ENCODE measurements at regions not wholly inside any gene's neighbourhood (a gene's known extent, or its start where the extent isn't known, plus 50 kb on each side); places are given as distances from the start of the nearest gene placed in this dataset.
"Not testable (repeated sequence)": the region's sequence is repeated elsewhere in the genome, so short reads cannot be mapped to it uniquely, and the experiment has no call there.

DNA sequence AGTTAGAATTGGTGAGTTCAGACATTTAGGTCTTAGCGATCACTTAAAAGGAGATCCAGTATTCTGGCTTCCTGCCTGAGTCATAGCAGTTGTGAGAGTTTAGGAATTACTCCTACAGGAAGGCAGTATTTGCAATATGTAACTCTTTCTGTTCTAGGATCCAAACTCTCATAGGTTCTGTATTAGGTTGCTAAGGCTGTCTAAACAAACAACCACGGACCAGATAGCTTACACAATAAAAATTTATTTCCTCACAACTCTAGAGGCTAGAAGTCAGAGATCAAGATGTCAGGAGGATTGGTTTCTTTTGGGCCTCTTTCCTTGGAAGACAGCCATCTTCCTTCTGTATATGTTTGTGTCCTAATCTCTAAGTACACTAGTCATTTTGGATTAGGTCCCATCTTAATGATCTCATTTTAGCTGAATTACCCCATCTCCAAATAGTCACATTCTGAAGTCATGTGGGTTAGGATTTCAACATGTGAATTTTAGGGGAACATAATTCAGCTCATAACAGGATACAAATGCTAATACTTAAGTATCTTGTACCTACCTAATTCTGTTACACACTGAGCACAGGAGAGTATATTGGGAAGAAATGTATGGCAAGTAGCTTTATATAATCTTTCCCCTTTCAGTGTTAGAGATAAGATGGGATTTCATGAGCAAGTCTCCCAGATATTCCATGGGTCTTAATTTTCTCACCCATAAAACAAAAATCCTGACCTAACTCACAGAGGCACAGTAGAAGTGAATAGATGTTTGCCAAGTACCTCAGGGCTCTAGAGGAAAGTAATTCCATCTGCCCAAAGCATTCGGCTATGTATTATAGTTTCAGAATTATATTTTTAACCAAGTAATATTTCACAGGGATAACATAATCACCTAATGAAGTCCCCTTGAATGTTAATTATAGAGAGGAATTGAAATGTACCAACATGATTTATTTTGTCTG, 144.4 kb downstream of the PTBP2 start:
- Mint-ChIP-seq H3K27me3 (peaks cover 18 to 23% of the 10 kb centered on the region in 2 donors), H3K9me3 (peaks cover 0 to 1% of the 10 kb centered on the region in 2 donors), H3K4me1 (ENCODE audit: low read depth in 2 of 2) (no peaks in the 10 kb centered on the region), H3K27ac (no peak overlapping the region), H3K4me3 (no peak overlapping the region), H3K36me3 (ENCODE audit: insufficient read depth) (no peaks in the 10 kb centered on the region)
- no peak for ATAC-seq (replicated peaks)
- DNase-seq: no peak

DNA sequence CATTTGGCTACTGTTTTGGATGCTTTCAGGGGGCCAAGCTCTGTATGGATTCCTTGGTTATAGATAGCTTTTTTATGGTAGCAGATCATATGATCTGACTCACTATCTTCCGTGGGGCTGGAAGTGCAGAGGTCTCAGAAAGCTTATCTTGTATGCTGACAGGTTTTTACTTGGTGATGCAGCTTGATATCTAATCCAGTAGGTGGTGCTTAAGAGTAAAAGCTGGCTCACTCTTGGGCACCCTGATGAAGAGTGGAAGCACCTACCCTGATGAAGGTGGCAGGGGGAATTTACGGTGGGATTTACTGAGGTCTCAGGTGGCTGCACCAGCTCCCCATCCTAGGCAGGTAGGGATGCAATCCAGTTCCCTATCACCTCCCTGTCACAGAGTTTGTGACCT, 151.2 kb downstream of the PTBP2 start:
- Mint-ChIP-seq H3K36me3 (ENCODE audit: insufficient read depth) (no peaks in the 10 kb centered on the region), H3K27me3 (peaks cover 6 to 12% of the 10 kb centered on the region in 2 donors), H3K4me1 (ENCODE audit: low read depth in 2 of 2) (no peaks in the 10 kb centered on the region), H3K27ac (no peak overlapping the region), H3K4me3 (no peak overlapping the region), H3K9me3 (peaks cover 3 to 9% of the 10 kb centered on the region in 2 donors)
- no peak for ATAC-seq (replicated peaks)
- no peak for DNase-seq

- Mint-ChIP-seq H3K36me3 (ENCODE audit: insufficient read depth) (no peaks in the 10 kb centered on the region), H3K9me3 (peaks cover 0 to 1% of the 10 kb centered on the region in 2 donors), H3K27me3 (peaks cover 0 to 12% of the 10 kb centered on the region in 2 donors), H3K4me3 (no peak overlapping the region), H3K4me1 (ENCODE audit: low read depth in 2 of 2) (no peaks in the 10 kb centered on the region), H3K27ac (no peak overlapping the region)
- ATAC-seq (replicated peaks) (no peak), DNase-seq (no peak)
These were observed 157.1 kb downstream of the PTBP2 start for GRCh38 chr1:96878640-96879039.

GRCh38 chr1:96880626-96881025, 159.0 kb downstream of the PTBP2 start:
- DNase-seq: no peak
- no peak overlapping the region for H3K27ac Mint-ChIP-seq
- no peaks in the 10 kb centered on the region for H3K36me3 Mint-ChIP-seq (ENCODE audit: insufficient read depth)
- no peak overlapping the region for H3K4me3 Mint-ChIP-seq
- H3K27me3 Mint-ChIP-seq: peaks cover 0 to 11% of the 10 kb centered on the region in 2 donors
- peaks cover 0 to 1% of the 10 kb centered on the region in 2 donors for H3K9me3 Mint-ChIP-seq
- H3K4me1 Mint-ChIP-seq (ENCODE audit: low read depth in 2 of 2): no peaks in the 10 kb centered on the region
- ATAC-seq (replicated peaks): no peak

GRCh38 chr1:96882096-96882495, 160.5 kb downstream of the PTBP2 start:
- Mint-ChIP-seq H3K27me3 (peaks cover 0 to 6% of the 10 kb centered on the region in 2 donors), H3K36me3 (ENCODE audit: insufficient read depth) (no peaks in the 10 kb centered on the region), H3K27ac (no peak overlapping the region), H3K9me3 (peaks cover 0 to 1% of the 10 kb centered on the region in 2 donors), H3K4me1 (ENCODE audit: low read depth in 2 of 2) (no peaks in the 10 kb centered on the region), H3K4me3 (no peak overlapping the region)
- no peak for ATAC-seq (replicated peaks)
- DNase-seq: no peak

GRCh38 chr1:96886474-96886873, 164.9 kb downstream of the PTBP2 start:
- DNase-seq: no peak
- no peak for ATAC-seq (replicated peaks)
- Mint-ChIP-seq H3K27me3 (no peaks in the 10 kb centered on the region), H3K4me3 (no peak overlapping the region), H3K36me3 (ENCODE audit: insufficient read depth) (no peaks in the 10 kb centered on the region), H3K4me1 (ENCODE audit: low read depth in 2 of 2) (no peaks in the 10 kb centered on the region), H3K9me3 (no peaks in the 10 kb centered on the region), H3K27ac (no peak overlapping the region)

DNA sequence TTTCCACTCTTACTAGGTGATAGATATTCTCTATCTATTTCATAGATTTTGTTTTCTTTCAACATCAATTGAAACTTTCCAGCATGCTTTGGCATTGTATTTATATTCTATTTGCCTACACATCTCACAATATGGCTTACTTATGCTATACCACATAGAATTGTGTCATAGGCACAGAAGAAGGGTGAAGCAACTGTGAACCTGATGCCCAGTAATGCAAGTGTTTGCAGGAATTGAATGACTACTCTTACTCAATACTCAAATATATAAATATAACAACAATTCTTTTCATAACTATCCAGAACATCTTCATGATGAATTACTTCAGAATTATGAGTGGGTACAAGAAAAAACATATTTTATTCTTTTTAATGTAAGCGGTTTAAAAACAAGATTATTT, 165.9 kb downstream of the PTBP2 start:
- Mint-ChIP-seq H3K9me3 (no peaks in the 10 kb centered on the region), H3K4me1 (ENCODE audit: low read depth in 2 of 2) (no peaks in the 10 kb centered on the region), H3K27ac (no peak overlapping the region), H3K36me3 (ENCODE audit: insufficient read depth) (no peaks in the 10 kb centered on the region), H3K4me3 (no peak overlapping the region), H3K27me3 (no peaks in the 10 kb centered on the region)
- ATAC-seq (replicated peaks) (no peak), DNase-seq (no peak)

DNA sequence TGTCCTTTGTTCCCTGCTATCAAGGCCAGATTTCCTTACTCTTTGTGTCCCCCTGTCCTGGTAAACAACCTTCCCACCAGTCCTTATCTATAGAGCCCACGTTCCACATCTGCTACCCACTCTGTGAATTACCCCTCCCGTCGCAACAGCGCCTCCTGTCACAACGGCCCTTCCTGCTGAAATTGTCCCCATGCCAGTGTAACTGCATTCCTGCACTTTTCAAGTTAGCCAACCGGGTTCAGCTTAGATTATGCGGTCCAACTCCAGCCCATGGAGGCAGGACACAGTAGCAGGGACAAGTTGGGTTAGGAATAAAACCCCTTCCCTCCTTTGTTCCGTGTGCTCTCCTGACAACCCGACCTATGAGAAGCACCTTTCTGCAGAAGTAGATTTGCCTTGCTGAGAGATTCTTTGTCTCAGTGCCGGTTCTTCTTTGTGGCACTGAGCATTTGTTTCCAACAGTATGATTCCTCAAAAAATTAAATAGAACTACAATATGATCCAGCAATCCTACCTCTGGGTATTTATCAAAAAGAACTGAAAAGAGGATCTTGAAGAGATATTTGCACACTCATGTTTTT, 180.3 kb downstream of the PTBP2 start:
- Mint-ChIP-seq H3K9me3 (peaks cover 0 to 7% of the 10 kb centered on the region in 2 donors), H3K27me3 (peaks cover 0 to 5% of the 10 kb centered on the region in 2 donors), H3K36me3 (ENCODE audit: insufficient read depth) (no peaks in the 10 kb centered on the region), H3K4me3 (no peak overlapping the region), H3K4me1 (ENCODE audit: low read depth in 2 of 2) (no peaks in the 10 kb centered on the region), H3K27ac (no peak overlapping the region)
- DNase-seq (no peak), ATAC-seq (replicated peaks) (no peak)

DNA sequence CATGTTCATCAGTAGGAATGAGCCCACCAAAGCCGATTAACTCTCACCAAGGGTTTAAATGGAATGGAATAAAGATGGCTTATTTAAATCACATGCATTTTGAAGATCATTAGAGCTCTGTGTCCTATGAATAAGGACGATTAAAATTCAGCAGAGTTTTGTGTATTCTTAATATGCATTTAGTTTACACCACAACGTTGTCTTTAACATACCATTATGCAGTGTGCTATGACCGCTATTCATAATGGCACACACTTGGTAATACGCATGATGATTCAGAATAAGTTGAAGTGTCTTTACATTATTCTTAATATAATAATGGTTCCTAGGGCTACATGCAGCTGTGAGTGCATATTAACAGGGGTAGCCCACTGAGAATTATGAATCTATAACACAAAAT, 190.7 kb downstream of the PTBP2 start:
- Mint-ChIP-seq H3K36me3 (ENCODE audit: insufficient read depth) (no peaks in the 10 kb centered on the region), H3K4me1 (ENCODE audit: low read depth in 2 of 2) (no peaks in the 10 kb centered on the region)

GRCh38 chr1:96915701-96916100, 194.1 kb downstream of the PTBP2 start:
- not testable (repeated sequence) for H3K36me3 Mint-ChIP-seq (ENCODE audit: insufficient read depth); H3K4me1 Mint-ChIP-seq (ENCODE audit: low read depth in 2 of 2); DNase-seq

More for the DNA sequence above, 190.7 kb downstream of the PTBP2 start:
- H3K27ac Mint-ChIP-seq: no peak overlapping the region
- ATAC-seq (replicated peaks) (no peak), DNase-seq (no peak)
- peaks cover 0 to 4% of the 10 kb centered on the region in 2 donors for H3K9me3 Mint-ChIP-seq
- peaks cover 7 to 9% of the 10 kb centered on the region in 2 donors for H3K27me3 Mint-ChIP-seq
- no peak overlapping the region for H3K4me3 Mint-ChIP-seq

GRCh38 chr1:96918406-96918805, 196.8 kb downstream of the PTBP2 start:
- no peak overlapping the region for H3K27ac Mint-ChIP-seq
- H3K4me1 Mint-ChIP-seq (ENCODE audit: low read depth in 2 of 2): no peaks in the 10 kb centered on the region
- H3K4me3 Mint-ChIP-seq: no peak overlapping the region
- no peaks in the 10 kb centered on the region for H3K36me3 Mint-ChIP-seq (ENCODE audit: insufficient read depth)
- H3K9me3 Mint-ChIP-seq: peaks cover 7 to 9% of the 10 kb centered on the region in 2 donors
- ATAC-seq (replicated peaks) (no peak), DNase-seq (no peak)
- peaks cover 9 to 13% of the 10 kb centered on the region in 2 donors for H3K27me3 Mint-ChIP-seq

More at GRCh38 chr1:96915701-96916100, 194.1 kb downstream of the PTBP2 start:
- not testable (repeated sequence) for ATAC-seq (replicated peaks); H3K27ac Mint-ChIP-seq; H3K9me3 Mint-ChIP-seq; H3K4me3 Mint-ChIP-seq
- H3K27me3 Mint-ChIP-seq: peaks cover 9 to 13% of the 10 kb centered on the region in 2 donors

DNA sequence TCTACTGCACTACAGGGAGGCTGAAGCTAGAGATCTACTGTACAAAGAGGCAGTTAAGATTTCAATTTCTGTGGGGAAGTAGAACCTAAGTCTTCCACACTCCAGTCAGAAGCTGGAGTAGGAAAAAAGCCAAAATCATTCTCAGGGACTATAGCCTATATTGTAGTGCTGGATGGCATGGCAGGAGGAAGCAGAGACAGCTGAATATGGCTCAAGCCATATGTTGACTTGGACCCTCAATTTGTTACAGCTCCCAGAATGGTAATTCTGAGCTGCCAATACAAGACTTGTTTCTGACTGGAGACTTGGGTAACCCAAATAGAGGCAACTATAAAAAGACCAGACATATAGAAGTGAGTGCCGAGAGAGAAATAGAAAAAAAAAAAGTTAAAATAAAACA, 200.6 kb downstream of the PTBP2 start:
- no peak overlapping the region for H3K27ac Mint-ChIP-seq
- no peaks in the 10 kb centered on the region for H3K36me3 Mint-ChIP-seq (ENCODE audit: insufficient read depth)
- no peak overlapping the region for H3K4me3 Mint-ChIP-seq
- H3K9me3 Mint-ChIP-seq: peaks cover 7 to 8% of the 10 kb centered on the region in 2 donors
- ATAC-seq (replicated peaks) (no peak), DNase-seq (no peak)
- H3K27me3 Mint-ChIP-seq: peaks cover 0 to 5% of the 10 kb centered on the region in 2 donors
- H3K4me1 Mint-ChIP-seq (ENCODE audit: low read depth in 2 of 2): no peaks in the 10 kb centered on the region

DNA sequence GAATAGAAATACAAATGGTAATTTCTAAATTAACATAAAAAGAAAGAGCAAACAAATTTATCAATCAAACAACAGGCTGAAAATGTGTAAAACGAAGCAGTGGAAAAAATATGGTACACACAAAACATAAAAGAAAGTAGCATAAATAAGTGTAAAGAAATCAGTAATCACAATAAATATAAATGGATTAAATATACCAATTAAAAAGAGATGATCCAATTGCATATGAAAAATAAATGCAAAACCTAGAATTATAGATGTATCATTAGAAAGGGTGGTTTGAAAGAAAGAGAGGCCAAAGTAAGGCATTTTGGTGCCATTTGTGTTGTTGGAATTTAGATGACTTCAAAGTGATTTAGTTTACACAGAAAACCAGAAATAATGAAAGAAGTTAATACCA, 202.2 kb downstream of the PTBP2 start:
- H3K36me3 Mint-ChIP-seq (ENCODE audit: insufficient read depth): no peaks in the 10 kb centered on the region
- H3K27me3 Mint-ChIP-seq: peaks cover 0 to 5% of the 10 kb centered on the region in 2 donors
- DNase-seq: no peak
- H3K9me3 Mint-ChIP-seq: peaks cover 7% of the 10 kb centered on the region in 2 donors
- no peaks in the 10 kb centered on the region for H3K4me1 Mint-ChIP-seq (ENCODE audit: low read depth in 2 of 2)
- no peak for ATAC-seq (replicated peaks)
- H3K4me3 Mint-ChIP-seq: no peak overlapping the region
- H3K27ac Mint-ChIP-seq: no peak overlapping the region

GRCh38 chr1:96926176-96926575, 204.6 kb downstream of the PTBP2 start:
- H3K27ac Mint-ChIP-seq: no peak overlapping the region
- H3K36me3 Mint-ChIP-seq (ENCODE audit: insufficient read depth): no peaks in the 10 kb centered on the region
- DNase-seq: no peak

More at GRCh38 chr1:96926176-96926575, 204.6 kb downstream of the PTBP2 start:
- Mint-ChIP-seq H3K4me1 (ENCODE audit: low read depth in 2 of 2) (no peaks in the 10 kb centered on the region), H3K4me3 (no peak overlapping the region), H3K27me3 (no peaks in the 10 kb centered on the region), H3K9me3 (peaks cover 0 to 4% of the 10 kb centered on the region in 2 donors)
- ATAC-seq (replicated peaks): no peak
